ENCODE measurements at regions not wholly inside any gene's neighbourhood (a gene's known extent, or its start where the extent isn't known, plus 50 kb on each side); places are given as distances from the start of the nearest gene placed in this dataset.
"Not testable (repeated sequence)": the region's sequence is repeated elsewhere in the genome, so short reads cannot be mapped to it uniquely, and the experiment has no call there.

DNA sequence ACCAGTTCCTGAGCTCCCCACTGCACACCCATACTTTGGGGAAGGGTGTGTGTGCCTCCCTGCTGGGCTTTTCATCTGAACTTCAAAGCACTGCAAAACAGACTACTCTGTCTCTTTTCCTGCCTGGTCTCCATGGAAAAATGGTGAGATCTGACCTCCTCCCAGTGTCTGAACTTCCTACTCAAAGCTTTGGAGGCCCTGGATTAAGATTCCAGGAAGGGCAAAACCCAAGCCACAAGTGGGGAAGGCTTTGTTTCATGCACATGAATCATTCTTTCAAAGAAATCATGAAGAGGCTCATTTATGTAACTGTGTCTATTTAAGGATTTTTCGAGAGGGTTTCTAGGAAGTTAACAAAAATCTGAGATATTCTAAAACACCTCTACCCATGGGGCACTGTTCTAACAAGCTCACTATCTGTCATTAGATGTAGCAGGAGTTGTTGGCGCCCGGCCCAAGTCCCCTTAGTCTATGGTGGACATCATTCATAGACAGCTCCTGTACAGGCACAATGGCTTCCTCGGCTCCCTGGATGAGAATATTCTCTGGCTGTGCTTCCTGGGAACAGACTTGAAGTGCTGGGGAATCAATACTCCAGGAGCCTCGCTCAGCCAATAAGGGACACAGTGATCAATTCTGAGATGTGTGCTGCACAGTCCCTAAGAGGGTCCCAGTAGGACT, 224.0 kb downstream of the KTN1 start:
- DNase-seq (ENCODE audit: low read depth in 2 of 2, low spot score in 1 of 2) = no peak

- no peak for DNase-seq (ENCODE audit: low read depth in 2 of 2, low spot score in 1 of 2)
Measured at GRCh38 chr14:55805250-55805649, 225.2 kb downstream of the KTN1 start.

- DNase-seq (ENCODE audit: low read depth in 2 of 2, low spot score in 1 of 2) = peak; percentile 33 to 50
Measured at GRCh38 chr14:55807053-55807880, 227.3 kb downstream of the KTN1 start.

DNA sequence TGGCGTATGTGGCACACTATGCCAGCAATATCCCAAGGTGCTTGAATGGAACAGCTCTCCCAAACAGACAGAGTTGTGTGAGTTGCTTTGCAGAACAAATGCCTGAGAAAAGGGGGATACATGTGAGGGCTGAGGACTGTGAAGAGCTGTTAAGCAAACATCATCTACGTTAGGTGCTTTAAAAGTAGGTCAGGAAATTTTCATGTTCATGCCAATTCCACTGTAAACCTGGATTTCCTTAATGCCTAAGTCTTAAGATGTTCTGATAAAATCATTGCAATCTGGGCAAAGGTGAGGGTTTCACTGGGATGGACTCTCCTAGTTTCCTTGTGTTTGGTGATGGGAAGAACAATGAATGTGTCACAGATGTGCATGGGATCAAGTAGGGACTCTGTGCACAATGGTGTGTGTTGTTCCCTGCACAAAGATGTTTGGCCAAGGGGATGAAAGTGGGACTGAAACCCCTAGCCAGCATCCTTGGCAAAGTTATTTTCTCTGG, 227.9 kb downstream of the KTN1 start:
- no peak for DNase-seq (ENCODE audit: low read depth in 2 of 2, low spot score in 1 of 2)

GRCh38 chr14:55813630-55814029, 233.6 kb downstream of the KTN1 start:
- no peak for DNase-seq (ENCODE audit: low read depth in 2 of 2, low spot score in 1 of 2)

GRCh38 chr14:55814064-55814463, 234.1 kb downstream of the KTN1 start:
- no peak for DNase-seq (ENCODE audit: low read depth in 2 of 2, low spot score in 1 of 2)

GRCh38 chr14:55814873-55815272, 234.9 kb downstream of the KTN1 start:
- DNase-seq (ENCODE audit: low read depth in 2 of 2, low spot score in 1 of 2) = no peak

DNA sequence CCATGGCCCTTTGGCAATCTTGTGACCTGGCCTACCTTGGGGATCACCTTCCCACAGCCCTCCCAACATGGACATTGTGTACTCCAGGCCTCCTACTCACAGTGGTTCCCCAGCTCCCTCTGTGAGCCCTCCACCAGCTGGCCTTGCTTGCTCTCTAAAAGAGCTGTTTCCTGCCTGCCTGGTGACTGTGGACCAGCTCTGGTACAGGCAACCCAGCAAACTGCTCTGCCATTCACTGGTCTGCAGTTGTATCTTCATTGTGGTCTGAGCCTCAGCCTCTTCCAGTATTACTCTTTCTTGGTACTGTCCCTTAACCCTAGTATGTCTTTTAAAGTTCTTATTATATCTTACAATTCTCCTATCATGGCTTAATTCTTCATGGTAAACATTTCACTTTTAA, 236.2 kb downstream of the KTN1 start:
- DNase-seq (ENCODE audit: low read depth in 2 of 2, low spot score in 1 of 2) = no peak

- DNase-seq (ENCODE audit: low read depth in 2 of 2, low spot score in 1 of 2) = no peak
Measured at GRCh38 chr14:55819610-55820304, 239.8 kb downstream of the KTN1 start.

- no peak for DNase-seq (ENCODE audit: low read depth in 2 of 2, low spot score in 1 of 2)
Measured at GRCh38 chr14:55822906-55823305, 242.9 kb downstream of the KTN1 start.

DNA sequence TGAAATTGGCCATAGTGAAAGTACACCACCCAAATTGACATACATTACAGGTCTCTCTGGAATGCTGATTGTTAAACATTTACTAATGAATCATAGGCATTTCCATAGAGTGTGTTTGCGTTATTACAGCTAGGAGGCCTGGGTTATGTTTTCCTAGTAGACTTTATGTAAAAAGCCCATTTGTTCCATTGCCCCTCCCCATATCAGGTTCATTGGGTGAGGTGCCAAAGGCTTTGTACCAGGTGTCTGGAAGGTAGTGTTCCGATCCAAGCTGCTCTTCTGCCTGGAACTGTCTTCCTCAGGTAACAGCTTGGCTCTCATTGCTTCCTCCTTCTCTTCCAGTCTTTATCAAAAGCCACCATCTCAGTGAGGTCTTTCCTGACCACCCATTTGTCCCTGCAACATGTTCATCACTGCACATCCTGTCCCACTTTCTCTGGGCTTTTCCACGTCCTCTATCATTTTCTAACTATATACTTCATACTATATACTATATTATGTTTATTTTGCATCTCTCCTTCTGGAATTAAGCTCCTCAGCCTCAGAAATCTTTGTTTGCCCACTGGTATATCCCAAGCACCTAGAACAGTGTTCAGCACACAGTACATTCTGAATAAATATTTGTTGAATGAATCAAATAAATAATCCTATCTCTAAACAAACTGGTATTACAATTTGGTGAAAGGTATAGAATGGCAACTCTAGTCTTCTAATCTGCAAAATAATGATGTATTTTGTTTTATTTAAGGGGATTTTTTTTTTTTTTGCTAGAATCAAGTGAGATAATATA, 252.3 kb downstream of the KTN1 start:
- no peak for DNase-seq (ENCODE audit: low read depth in 2 of 2, low spot score in 1 of 2)

- no peak for DNase-seq (ENCODE audit: low read depth in 2 of 2, low spot score in 1 of 2)
Measured at GRCh38 chr14:55832974-55833373, 253.0 kb downstream of the KTN1 start.

DNA sequence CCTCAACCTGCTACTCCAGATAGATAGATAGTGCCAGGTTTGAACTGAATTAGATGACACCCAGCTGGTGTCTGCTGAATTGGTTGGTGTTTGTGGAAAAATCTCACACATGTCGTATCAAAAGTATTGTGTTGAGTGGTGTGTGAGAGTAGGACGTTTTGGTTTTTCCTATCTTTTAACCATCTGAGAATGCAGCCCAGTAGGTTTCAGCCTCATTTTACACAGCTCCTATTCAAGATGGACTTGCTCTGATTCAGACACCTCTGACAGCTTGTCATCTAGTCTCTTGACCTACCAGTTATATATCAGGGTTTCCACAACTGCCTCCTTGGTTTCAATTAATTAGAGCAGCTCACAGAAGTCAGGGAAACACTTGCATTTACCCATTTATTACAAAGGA, 254.4 kb downstream of the KTN1 start:
- no peak for DNase-seq (ENCODE audit: low read depth in 2 of 2, low spot score in 1 of 2)

DNA sequence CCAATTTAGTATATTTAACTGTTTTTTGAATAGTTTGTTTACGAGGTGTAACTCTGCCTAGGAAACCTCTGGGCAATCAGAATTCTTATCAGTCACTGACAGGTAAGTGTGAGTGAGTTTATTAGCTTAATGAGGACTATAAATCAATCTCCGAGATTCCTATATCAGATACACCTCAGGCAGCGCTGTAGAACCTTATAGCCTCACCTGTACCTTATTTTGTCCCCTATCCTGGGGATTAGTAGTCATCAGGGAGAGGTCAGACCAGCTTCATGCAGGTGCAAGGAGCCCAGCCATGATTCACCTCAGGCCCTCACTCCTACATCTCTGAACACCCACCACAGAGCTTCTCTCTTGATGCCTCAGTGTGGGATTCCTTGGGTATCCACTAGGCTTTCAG, 256.0 kb downstream of the KTN1 start:
- no peak for DNase-seq (ENCODE audit: low read depth in 2 of 2, low spot score in 1 of 2)

DNA sequence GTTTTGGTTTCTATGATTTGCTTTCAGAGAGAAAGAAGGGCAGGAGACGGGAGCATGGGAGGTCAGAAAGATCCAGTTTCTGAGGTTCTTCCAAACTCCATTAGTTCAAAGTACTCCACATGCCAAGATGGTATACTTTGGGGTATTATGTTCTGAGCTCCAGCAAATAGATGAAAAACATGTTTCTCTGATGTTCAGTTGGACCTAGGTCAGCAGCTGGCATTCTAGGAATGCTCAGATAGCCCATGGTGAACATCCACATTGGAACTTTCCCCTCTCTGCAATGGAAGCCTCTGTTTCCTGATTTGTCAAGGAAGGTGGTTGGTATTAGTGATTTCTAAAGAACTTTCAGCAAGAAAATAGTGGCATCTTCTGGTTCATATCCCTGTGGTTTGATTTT, 257.5 kb downstream of the KTN1 start:
- DNase-seq (ENCODE audit: low read depth in 2 of 2, low spot score in 1 of 2) = no peak

DNA sequence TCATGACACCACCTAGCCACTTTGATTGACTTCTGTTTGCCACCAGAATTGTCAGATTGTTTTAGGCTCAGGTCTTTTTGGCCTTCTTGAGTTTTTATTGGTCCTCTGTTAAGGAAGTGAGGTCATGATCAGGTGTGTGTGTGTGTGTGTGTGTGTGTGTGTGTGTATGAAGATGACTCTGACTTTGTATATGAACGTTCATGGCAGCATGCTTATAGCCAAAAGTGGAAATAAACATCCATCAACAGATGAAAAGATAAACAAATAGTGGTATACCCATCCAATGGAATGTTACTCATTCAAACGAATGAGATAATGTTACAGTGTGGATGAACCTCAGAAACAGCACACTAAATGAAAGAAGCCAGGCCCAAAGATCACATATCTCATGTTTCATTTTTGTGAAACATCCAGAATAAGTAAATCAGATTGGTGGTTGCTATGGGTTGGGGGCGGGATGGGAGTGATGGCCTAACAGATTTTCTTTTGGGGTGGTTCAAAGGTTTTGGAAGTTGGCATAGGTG, 258.6 kb downstream of the KTN1 start:
- no peak for DNase-seq (ENCODE audit: low read depth in 2 of 2, low spot score in 1 of 2)

DNA sequence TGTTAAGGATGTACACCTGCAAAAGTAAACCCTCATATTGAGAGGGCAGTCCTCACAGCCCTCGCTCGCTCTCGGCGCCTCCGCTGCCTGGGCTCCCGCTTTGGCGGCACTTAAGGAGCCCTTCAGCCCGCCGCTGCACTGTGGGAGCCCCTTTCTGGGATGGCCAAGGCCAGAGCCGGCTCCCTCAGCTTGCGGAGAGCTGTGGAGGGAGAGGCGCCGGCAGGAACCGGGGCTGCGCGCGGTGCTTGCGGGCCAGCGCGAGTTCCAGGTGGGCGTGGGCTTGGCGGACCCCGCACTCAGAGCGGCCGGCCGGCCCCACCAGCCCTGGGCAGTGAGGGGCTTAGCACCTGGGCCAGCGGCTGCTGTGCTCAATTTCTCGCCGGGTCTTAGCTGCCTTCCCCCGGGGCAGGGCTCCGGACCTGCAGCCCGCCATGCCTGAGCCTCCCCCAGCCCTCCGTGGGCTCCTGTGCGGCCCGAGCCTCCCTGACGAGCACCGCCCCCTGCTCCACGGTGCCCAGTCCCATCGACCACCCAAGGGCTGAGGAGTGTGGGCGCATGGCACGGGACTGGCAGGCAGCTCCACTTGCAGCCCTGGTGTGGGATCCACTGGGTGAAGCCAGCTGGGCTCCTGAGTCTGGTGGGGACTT, 259.4 kb downstream of the KTN1 start:
- DNase-seq (ENCODE audit: low read depth in 2 of 2, low spot score in 1 of 2) = not testable (repeated sequence)

DNA sequence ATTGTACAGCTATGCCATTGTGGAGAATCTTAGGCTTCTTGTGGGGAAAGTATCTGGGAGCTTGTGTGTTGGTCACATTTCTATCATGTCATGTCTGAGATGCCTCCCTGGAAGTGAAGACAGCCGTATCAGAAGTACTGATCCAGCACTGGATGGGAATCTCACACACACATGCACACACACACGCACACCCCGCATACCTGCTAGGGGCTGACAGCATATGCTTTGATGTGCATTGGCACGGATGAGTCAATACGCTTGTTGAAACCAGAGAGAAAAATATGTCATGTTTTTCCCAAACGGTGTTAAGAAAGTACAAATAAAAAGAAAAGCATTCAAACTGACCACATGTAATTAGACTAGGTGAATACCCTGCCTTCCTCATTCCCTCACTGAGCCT, 260.8 kb downstream of the KTN1 start:
- DNase-seq (ENCODE audit: low read depth in 2 of 2, low spot score in 1 of 2) = no peak

- DNase-seq (ENCODE audit: low read depth in 2 of 2, low spot score in 1 of 2) = no peak
Measured at GRCh38 chr14:55841625-55842024, 261.6 kb downstream of the KTN1 start.

DNA sequence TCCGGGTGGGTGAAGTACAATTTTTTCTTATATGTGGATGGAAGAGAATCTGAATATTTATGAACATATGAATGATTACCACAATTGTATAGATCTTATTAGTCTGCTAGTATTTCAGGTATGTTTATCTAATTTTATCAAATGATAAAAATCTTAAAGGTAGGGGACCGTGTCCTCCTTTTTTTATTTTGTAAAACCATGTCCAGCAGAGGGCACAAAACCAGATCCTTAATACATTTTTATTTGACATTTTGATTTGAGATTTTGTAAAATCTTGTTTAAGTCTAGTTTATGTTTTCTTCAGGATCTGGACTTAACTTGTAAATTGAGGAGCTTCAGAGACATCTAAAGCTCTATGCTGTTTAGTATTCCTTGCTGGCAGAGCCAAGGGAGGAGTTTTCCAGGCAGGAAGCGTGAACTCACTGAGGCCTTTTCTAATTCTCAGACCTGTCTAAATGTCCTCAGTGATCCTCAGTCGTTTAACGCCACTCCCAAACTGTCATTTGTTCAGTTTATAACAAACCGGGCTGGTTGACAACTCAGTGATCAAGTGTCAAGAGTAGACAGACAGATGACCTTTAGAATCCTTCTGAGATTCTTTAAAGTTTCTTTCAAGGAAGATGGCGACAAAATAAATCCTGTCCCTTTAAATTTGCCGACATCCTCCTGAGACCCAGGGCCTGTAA, 263.9 kb downstream of the KTN1 start:
- no peak for DNase-seq (ENCODE audit: low read depth in 2 of 2, low spot score in 1 of 2)

All from stimulated activated CD8-positive, alpha-beta memory T cell treated with anti-CD3 and anti-CD28 coated beads, Interleukin-4, amount 100 ng/mL, for 1 hour (primary cell).